ENCODE measurements at regions not wholly inside any gene's neighbourhood (a gene's known extent, or its start where the extent isn't known, plus 50 kb on each side); places are given as distances from the start of the nearest gene placed in this dataset.

GRCh38 chr18:77400561-77400960, 150.9 kb downstream of the GALR1 start:
- no peak for TF ChIP-seq EZH2 (IDR thresholded peaks at IDR 0.05; ENCODE audit: insufficient read depth, poor library complexity, severe bottlenecking)
- TF ChIP-seq EZH2phosphoT487 (IDR thresholded peaks at IDR 0.05; ENCODE audit: insufficient read depth, low read depth) = no peak
